ENCODE measurements at regions not wholly inside any gene's neighbourhood (a gene's known extent, or its start where the extent isn't known, plus 50 kb on each side); places are given as distances from the start of the nearest gene placed in this dataset.

GRCh38 chr13:34779171-34779570 lies 162.9 kb upstream of the NBEA start:
- H3K4me1 ChIP-seq = no peaks in the 10 kb centered on the region
- no peaks in the 10 kb centered on the region for H4K20me1 ChIP-seq
- H3K27me3 ChIP-seq = no peaks in the 10 kb centered on the region
- H3K4me3 ChIP-seq = no peak overlapping the region
- no peak overlapping the region for H3K27ac ChIP-seq
- peaks cover 13 to 21% (median 18%) of the 10 kb centered on the region in 11 experiments for H3K9me3 ChIP-seq (replicated peaks in 1 of 11)
- H3K9ac ChIP-seq = no peak overlapping the region
- no peaks in the 10 kb centered on the region for H3K36me3 ChIP-seq
- H3K4me2 ChIP-seq = no peak overlapping the region
- no peak for TF ChIP-seq Cebpa-rat (IDR thresholded peaks at IDR 0.05)

- Histone ChIP-seq H3K9ac (no peak overlapping the region), H3K4me1 (no peaks in the 10 kb centered on the region), H3K4me3 (no peak overlapping the region), H3K36me3 (no peaks in the 10 kb centered on the region), H3K27me3 (no peaks in the 10 kb centered on the region), H3K9me3 (replicated peaks in 1 of 11) (peaks cover 4 to 18% (median 12%) of the 10 kb centered on the region in 11 experiments; a peak in 20 of 22 replicates), H3K27ac (no peak overlapping the region), H3K4me2 (no peak overlapping the region), H4K20me1 (no peaks in the 10 kb centered on the region)
- no peak for TF ChIP-seq Cebpa-rat (IDR thresholded peaks at IDR 0.05)
Measured at GRCh38 chr13:34793301-34793700, 148.8 kb upstream of the NBEA start.

- Histone ChIP-seq H3K4me2 (no peak overlapping the region), H3K4me1 (no peaks in the 10 kb centered on the region), H3K9ac (no peak overlapping the region), H3K27ac (no peak overlapping the region), H4K20me1 (no peaks in the 10 kb centered on the region), H3K4me3 (no peak overlapping the region), H3K9me3 (replicated peaks in 1 of 11) (no peaks in the 10 kb centered on the region), H3K36me3 (no peaks in the 10 kb centered on the region), H3K27me3 (no peaks in the 10 kb centered on the region)
- TF ChIP-seq Cebpa-rat (IDR thresholded peaks at IDR 0.05) = no peak
Measured at GRCh38 chr13:34803756-34804155, 138.3 kb upstream of the NBEA start.

- no peak for TF ChIP-seq Cebpa-rat (IDR thresholded peaks at IDR 0.05)
Measured at GRCh38 chr13:34805347-34805746, 136.7 kb upstream of the NBEA start.

DNA sequence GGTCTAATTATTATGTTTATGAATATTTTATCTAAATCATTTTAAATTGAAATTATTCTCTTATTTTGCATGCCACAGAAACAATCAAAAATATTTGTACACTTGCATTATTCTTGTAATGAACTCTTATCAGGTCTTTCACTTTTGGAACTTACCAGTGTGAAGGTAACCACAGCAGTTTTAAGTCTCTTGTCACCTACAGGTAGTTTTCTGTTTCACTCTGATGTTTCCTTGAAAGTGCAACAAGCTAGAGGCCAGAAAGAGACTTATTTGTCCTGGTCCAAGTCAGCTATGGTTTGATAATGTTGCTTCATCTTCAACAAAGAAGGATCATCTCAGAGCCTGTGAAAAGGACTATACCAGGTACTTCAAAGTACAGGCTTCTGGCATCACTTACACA lies 133.4 kb upstream of the NBEA start:
- H3K9ac ChIP-seq = no peak overlapping the region
- no peaks in the 10 kb centered on the region for H3K36me3 ChIP-seq
- peaks cover 0 to 13% (median 0%) of the 10 kb centered on the region in 10 experiments; a peak in 4 of 20 replicates for H3K4me1 ChIP-seq
- TF ChIP-seq Cebpa-rat (IDR thresholded peaks at IDR 0.05) = no peak
- H4K20me1 ChIP-seq = no peaks in the 10 kb centered on the region
- H3K4me3 ChIP-seq = no peak overlapping the region
- H3K4me2 ChIP-seq = no peak overlapping the region
- peaks cover 24 to 30% (median 27%) of the 10 kb centered on the region in 11 experiments for H3K9me3 ChIP-seq (replicated peaks in 1 of 11)
- no peaks in the 10 kb centered on the region for H3K27me3 ChIP-seq
- no peak overlapping the region for H3K27ac ChIP-seq

More at GRCh38 chr13:34805347-34805746, 136.7 kb upstream of the NBEA start:
- Histone ChIP-seq H3K27me3 (no peaks in the 10 kb centered on the region), H3K4me1 (no peaks in the 10 kb centered on the region), H4K20me1 (no peaks in the 10 kb centered on the region), H3K4me3 (no peak overlapping the region), H3K4me2 (no peak overlapping the region), H3K9me3 (replicated peaks in 1 of 11) (no peaks in the 10 kb centered on the region), H3K27ac (no peak overlapping the region), H3K36me3 (no peaks in the 10 kb centered on the region), H3K9ac (no peak overlapping the region)

DNA sequence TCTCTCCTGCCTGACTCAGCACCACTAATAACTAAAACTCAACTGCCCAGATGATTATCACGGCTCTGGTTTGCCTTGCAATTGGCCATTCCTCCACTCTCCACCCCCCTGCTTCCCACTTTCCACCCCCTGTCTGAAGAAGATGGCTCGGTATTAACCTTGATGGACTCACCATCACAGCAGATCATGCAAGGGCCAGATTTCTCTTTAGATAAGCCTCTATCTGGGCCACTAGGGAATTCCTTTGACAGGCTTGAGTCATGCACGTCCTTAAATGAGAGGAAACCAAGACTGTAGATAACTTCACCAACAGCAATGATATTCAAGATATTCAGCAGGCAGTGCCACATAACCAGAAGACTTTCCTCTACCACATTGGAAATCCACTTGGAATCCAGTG lies 131.1 kb upstream of the NBEA start:
- Histone ChIP-seq H3K9ac (no peak overlapping the region), H3K27ac (no peak overlapping the region), H3K4me1 (peaks cover 0 to 13% (median 0%) of the 10 kb centered on the region in 10 experiments; a peak in 4 of 20 replicates), H3K9me3 (replicated peaks in 1 of 11) (peaks cover 24 to 31% (median 28%) of the 10 kb centered on the region in 11 experiments), H3K36me3 (no peaks in the 10 kb centered on the region), H3K4me3 (no peak overlapping the region), H4K20me1 (no peaks in the 10 kb centered on the region), H3K4me2 (0 out of 22 replicates have a peak overlapping the region, but pooled peaks of 1 of the 11 experiments have one; percentile 7), H3K27me3 (no peaks in the 10 kb centered on the region)
- TF ChIP-seq Cebpa-rat (IDR thresholded peaks at IDR 0.05) = no peak

GRCh38 chr13:34815526-34815925 lies 126.5 kb upstream of the NBEA start:
- no peak overlapping the region for H3K9ac ChIP-seq
- no peak for TF ChIP-seq Cebpa-rat (IDR thresholded peaks at IDR 0.05)
- peaks cover 24 to 31% (median 28%) of the 10 kb centered on the region in 11 experiments for H3K9me3 ChIP-seq (replicated peaks in 1 of 11)
- no peak overlapping the region for H3K4me2 ChIP-seq
- no peaks in the 10 kb centered on the region for H4K20me1 ChIP-seq
- H3K27ac ChIP-seq = no peak overlapping the region
- H3K4me1 ChIP-seq = peaks cover 0 to 13% (median 0%) of the 10 kb centered on the region in 10 experiments; a peak in 4 of 20 replicates
- H3K4me3 ChIP-seq = no peak overlapping the region
- H3K27me3 ChIP-seq = no peaks in the 10 kb centered on the region
- H3K36me3 ChIP-seq = no peaks in the 10 kb centered on the region

- H3K9me3 ChIP-seq (replicated peaks in 1 of 11) = peaks cover 23 to 25% (median 24%) of the 10 kb centered on the region in 11 experiments
- no peak overlapping the region for H3K27ac ChIP-seq
- H3K4me2 ChIP-seq = no peak overlapping the region
- no peak overlapping the region for H3K4me3 ChIP-seq
- no peaks in the 10 kb centered on the region for H4K20me1 ChIP-seq
- H3K4me1 ChIP-seq = peaks cover 0 to 9% (median 0%) of the 10 kb centered on the region in 10 experiments; a peak in 4 of 20 replicates
- no peak overlapping the region for H3K9ac ChIP-seq
- H3K36me3 ChIP-seq = no peaks in the 10 kb centered on the region
- no peaks in the 10 kb centered on the region for H3K27me3 ChIP-seq
- no peak for TF ChIP-seq Cebpa-rat (IDR thresholded peaks at IDR 0.05)
Measured at GRCh38 chr13:34816245-34816884, 125.7 kb upstream of the NBEA start.

DNA sequence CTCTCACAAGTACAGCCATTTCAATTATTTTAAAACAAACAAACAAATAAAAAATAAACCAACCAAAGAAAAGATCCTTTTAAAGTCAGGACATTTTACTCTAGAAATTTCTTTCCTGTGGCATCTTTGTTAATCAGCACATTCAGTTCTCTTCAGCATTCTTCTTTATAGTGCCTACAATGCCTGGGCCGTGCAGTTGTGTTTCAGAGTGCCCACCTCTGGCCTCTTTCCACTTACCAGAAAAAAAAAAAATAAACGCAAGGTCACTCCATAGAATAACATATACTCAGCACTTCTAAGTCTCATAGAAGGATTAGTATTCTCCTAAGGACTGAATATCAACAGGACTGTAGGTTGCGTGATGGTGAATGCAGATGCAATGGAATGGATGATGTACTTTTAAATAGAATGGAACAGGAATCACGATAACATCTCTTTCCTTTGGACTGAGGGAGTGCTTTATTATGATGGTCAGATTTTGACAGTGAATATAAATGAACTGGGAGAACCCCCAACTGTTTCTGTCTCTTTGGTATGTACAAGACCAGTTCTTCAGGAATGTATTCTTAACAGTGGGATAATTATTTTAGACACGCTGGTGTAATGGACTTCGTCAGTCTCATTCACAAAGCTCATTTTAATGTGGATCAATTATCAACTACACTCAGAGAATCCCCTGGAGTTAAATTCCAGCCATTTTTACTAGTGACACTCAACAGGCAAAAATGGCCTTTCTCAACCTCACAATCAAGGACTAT lies 125.0 kb upstream of the NBEA start:
- no peak overlapping the region for H3K4me3 ChIP-seq
- no peak for TF ChIP-seq Cebpa-rat (IDR thresholded peaks at IDR 0.05)

More for the DNA sequence above, 125.0 kb upstream of the NBEA start:
- H3K9me3 ChIP-seq (replicated peaks in 1 of 11) = peaks cover 16 to 18% (median 17%) of the 10 kb centered on the region in 11 experiments
- H3K4me1 ChIP-seq = peaks cover 0 to 2% (median 0%) of the 10 kb centered on the region in 10 experiments; a peak in 2 of 20 replicates
- no peaks in the 10 kb centered on the region for H3K36me3 ChIP-seq
- no peaks in the 10 kb centered on the region for H3K27me3 ChIP-seq
- H3K27ac ChIP-seq = no peak overlapping the region
- no peak overlapping the region for H3K9ac ChIP-seq
- no peak overlapping the region for H3K4me2 ChIP-seq
- H4K20me1 ChIP-seq = no peaks in the 10 kb centered on the region
